Activated CD4-positive, alpha-beta T cell treated with anti-CD3 and anti-CD28 coated beads for 4 hours (primary cell): ENCODE measurements at regions not wholly inside any gene's neighbourhood (a gene's known extent, or its start where the extent isn't known, plus 50 kb on each side); places are given as distances from the start of the nearest gene placed in this dataset.

Source experiments
- DNase-seq, 2 donors: peaks; one replicate each; pipeline ENCODE4 v3.0.0-alpha.2; 2020

DNA sequence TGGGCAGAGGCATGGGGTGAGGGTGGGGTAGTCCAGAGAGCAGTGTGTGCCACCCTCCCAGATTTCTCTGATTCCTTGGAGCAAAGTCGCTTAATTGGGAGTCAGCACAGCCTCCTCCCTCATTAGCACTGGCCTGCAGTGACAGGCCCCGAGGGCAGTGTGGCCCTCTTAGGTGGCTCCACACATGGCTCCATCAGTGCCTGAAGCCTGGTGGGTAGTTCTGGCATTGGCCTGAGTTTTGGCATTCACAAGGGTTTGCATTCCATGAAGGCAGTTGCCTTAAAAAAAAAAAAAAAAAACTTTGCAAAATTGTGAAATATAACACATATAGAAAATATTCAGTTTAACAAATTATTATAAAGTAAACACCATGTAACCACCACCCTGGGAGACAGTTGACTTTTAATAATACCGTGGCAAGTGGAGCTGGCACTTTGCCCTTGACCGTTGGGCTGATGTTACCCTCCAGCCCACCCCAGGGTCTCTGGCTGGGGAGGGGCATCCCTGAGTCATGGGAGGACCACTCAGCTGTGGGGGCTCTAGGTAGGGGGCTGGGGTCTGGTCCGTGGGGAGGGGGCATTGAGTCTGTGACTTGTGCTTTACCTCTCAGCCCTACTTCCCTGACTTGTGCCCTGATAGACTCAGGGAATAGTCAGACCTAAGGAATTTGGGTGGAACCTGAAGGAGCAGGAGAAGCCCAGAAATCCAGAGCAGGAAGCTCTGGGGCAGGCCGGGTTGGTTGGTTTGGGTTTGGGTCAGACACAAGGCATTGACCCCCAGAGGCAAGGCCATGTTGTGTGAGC lies 51.3 kb upstream of the PITX1 start:
- DNase-seq, result no peak
